ENCODE measurements at regions not wholly inside any gene's neighbourhood (a gene's known extent, or its start where the extent isn't known, plus 50 kb on each side); places are given as distances from the start of the nearest gene placed in this dataset.

DNA sequence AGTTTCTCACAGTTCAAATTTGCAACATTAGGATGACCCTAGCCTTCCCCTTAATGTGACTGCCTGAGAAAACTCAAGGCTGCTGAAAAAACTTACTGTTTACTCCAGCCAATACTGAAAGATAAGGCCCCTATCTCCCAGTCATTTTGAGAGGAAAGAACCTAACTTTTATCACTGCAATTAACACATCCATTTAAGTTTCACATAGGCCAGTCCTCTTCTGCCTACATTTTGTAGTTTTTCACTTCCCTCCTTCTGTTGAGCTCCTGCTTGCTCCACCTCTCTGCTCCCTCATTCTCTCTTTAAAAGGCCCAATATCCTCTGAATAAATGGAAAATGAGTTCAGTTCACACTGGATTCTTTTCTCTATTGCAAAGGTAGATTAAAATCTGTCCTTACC, 1996.2 kb upstream of the FLRT2 start:
- TF ChIP-seq, protein P1, sequence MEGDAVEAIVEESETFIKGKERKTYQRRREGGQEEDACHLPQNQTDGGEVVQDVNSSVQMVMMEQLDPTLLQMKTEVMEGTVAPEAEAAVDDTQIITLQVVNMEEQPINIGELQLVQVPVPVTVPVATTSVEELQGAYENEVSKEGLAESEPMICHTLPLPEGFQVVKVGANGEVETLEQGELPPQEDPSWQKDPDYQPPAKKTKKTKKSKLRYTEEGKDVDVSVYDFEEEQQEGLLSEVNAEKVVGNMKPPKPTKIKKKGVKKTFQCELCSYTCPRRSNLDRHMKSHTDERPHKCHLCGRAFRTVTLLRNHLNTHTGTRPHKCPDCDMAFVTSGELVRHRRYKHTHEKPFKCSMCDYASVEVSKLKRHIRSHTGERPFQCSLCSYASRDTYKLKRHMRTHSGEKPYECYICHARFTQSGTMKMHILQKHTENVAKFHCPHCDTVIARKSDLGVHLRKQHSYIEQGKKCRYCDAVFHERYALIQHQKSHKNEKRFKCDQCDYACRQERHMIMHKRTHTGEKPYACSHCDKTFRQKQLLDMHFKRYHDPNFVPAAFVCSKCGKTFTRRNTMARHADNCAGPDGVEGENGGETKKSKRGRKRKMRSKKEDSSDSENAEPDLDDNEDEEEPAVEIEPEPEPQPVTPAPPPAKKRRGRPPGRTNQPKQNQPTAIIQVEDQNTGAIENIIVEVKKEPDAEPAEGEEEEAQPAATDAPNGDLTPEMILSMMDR (IDR thresholded peaks at IDR 0.05; ENCODE audit: control insufficient read depth, extremely low read depth, insufficient read depth): no peak
- H3K4me3 ChIP-seq (ENCODE audit: low read depth, low read length): no peak overlapping the region
- no peak for DNase-seq (ENCODE audit: low read depth)

DNA sequence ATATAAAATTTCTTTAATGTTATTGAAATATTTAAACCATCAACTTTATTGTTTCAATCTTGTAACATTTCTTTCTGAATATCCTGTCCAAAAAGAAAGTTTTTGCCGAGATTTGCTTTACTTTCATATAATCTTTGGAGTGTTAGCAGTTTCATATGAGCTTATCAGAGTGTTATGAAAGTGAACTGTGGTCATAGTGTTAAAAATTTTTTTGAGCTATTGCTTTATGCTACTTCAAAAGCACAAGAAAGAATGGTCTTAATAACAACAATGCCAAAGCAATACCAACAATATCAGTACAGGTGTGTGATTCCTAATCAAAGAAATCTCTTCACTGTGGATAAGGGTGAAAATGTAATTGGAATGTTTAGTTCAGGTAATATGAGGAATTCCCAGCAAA, 1994.9 kb upstream of the FLRT2 start:
- TF ChIP-seq, protein P1 (IDR thresholded peaks at IDR 0.05; ENCODE audit: control insufficient read depth, extremely low read depth, insufficient read depth): no peak
- H3K4me3 ChIP-seq (ENCODE audit: low read depth, low read length): no peak overlapping the region
- no peak for DNase-seq (ENCODE audit: low read depth)

DNA sequence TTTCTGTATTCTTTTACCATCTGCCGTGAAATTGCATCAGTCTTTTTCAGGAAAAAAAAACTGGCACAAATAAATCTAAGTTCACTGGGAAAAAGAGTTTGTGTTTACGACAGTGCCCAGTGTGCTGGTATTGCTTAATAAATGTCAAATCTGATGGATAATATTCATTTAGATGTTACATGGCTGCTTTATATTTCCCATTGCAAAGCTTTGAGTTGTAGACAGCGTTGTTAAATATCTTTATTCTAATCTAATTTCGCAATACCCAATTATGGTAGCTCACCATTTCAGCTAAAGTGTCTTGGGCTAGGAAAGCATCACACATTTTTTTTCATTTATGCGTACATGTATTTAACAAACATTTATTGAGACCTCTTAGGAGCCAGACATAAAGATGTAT, 1994.5 kb upstream of the FLRT2 start:
- no peak for DNase-seq (ENCODE audit: low read depth)
- TF ChIP-seq, protein P1 (IDR thresholded peaks at IDR 0.05; ENCODE audit: control insufficient read depth, extremely low read depth, insufficient read depth): no peak
- H3K4me3 ChIP-seq (ENCODE audit: low read depth, low read length): no peak overlapping the region

DNA sequence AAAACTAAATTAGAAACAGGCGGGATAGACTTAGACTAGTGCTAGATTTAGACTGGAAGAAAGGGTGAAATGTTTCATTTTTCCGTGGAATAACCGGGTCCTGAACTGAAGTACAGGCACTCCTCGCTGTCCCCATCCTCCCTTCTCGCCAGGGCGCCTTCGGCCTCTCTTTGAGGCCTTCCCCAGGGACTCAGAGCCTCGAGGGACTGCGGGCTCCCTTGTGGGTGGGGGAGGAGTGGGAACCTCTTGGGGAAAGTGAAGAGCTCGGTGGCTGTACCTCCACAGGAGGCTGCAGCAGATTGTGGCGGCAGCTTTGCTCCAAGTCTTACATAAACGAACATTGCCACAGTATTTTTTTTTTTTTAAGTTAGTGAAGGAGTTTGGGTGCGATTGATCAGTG, 1988.8 kb upstream of the FLRT2 start:
- H3K4me3 ChIP-seq (ENCODE audit: low read depth, low read length): no peak overlapping the region
- TF ChIP-seq, protein P1 (IDR thresholded peaks at IDR 0.05; ENCODE audit: control insufficient read depth, extremely low read depth, insufficient read depth): no peak
- DNase-seq (ENCODE audit: low read depth): no peak

DNA sequence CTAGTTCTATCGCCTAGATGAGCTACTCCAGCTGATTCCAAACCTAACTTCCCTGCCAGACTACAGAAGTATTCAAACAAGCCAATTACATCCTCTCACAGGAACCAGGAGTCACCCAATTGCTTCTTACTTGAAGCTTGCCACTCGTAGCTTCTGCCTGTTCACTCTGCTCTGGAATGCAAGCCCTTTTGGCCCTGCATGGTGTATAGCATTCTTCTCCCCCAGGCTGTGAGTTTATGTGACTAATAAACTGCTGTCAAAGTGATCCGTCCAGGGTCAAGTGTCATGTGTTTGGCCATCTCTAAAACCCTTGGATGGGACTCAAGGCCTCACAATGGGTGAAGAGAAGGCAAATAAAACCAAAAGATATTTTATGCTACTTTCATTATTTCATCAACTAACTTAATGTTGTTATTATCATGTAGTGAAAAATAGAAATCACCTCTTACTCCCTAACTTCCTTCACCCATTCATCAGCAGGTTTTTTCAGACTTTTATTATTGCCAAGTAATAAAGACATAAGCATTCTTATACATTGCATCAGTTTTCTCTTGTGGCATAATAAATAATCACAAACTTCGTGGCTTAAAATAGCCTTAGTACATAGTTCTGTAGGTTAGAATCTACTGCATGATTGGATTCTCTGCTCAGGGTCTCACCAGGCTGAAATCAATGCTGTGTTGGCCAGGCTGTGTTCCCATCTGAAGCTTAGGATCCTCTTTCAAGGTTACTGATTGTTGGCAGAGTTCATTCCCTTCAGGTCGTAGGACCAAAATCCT, 1981.7 kb upstream of the FLRT2 start:
- TF ChIP-seq, protein P1 (IDR thresholded peaks at IDR 0.05; ENCODE audit: control insufficient read depth, extremely low read depth, insufficient read depth): no peak
- no peak overlapping the region for H3K4me3 ChIP-seq (ENCODE audit: low read depth, low read length)
- DNase-seq (ENCODE audit: low read depth): no peak

DNA sequence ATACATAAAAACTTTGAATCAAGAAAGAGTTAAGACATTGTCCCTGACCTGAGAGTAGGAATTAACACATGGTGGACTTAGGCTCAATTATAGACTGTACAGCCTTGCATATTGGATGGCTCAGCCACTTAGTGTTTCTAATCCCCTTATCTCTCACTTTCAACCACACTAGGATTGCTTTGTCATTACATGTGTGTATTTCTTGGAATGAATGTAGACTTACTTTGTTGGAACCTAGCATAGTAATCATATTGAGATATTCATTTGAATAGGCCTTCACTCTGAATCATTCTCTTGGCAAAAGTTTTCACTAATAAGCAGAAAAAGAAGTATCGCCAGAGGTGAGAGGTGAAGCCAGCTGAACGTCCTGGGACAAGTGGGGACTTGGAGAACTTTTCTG, 1973.9 kb upstream of the FLRT2 start:
- no peak for DNase-seq (ENCODE audit: low read depth)
- H3K4me3 ChIP-seq (ENCODE audit: low read depth, low read length): no peak overlapping the region

More for the DNA sequence above, 1973.9 kb upstream of the FLRT2 start:
- TF ChIP-seq, protein P1 (IDR thresholded peaks at IDR 0.05; ENCODE audit: control insufficient read depth, extremely low read depth, insufficient read depth): no peak

Data from LNCaP clone FGC (cell line).